Trophoblast cell (in vitro differentiated cells and primary cell): ENCODE measurements at regions not wholly inside any gene's neighbourhood (a gene's known extent, or its start where the extent isn't known, plus 50 kb on each side); places are given as distances from the start of the nearest gene placed in this dataset.
"Not testable (repeated sequence)": the region's sequence is repeated elsewhere in the genome, so short reads cannot be mapped to it uniquely, and the experiment has no call there.

Source experiments
- DNase-seq, 2 donors: peaks; one replicate each; pipeline ENCODE4 v3.0.0-alpha.2; 2016
- H2AFZ ChIP-seq: 2 replicates; pipeline ENCODE4 v1.6.1; 2013; ENCODE audit warnings: low read length, moderate library complexity, mild to moderate bottlenecking; ENCODE audit not compliant: insufficient read depth, poor library complexity
- H2AK5ac ChIP-seq: 2 replicates; pipeline ENCODE4 v1.6.1; 2013; ENCODE audit warnings: mild to moderate bottlenecking, low read length
- H2BK120ac ChIP-seq: 2 replicates; pipeline ENCODE4 v1.6.1; 2013; ENCODE audit warnings: low read length, mild to moderate bottlenecking, moderate library complexity; ENCODE audit not compliant: insufficient read depth, poor library complexity
- H2BK12ac ChIP-seq: 2 replicates; pipeline ENCODE4 v1.6.1; 2013; ENCODE audit warnings: mild to moderate bottlenecking, low read length, moderate library complexity
- H2BK5ac ChIP-seq: 2 replicates; pipeline ENCODE4 v1.6.1; 2013; ENCODE audit warnings: low read length, low read depth, moderate library complexity, mild to moderate bottlenecking; ENCODE audit not compliant: poor library complexity
- H3K14ac ChIP-seq: 2 replicates; pipeline ENCODE4 v1.6.1; 2013; ENCODE audit warnings: mild to moderate bottlenecking, low read length
- H3K18ac ChIP-seq: 2 replicates; pipeline ENCODE4 v1.6.1; 2013; ENCODE audit warnings: mild to moderate bottlenecking, low read length
- H3K23ac ChIP-seq: 2 replicates; pipeline ENCODE4 v1.6.1; 2013; ENCODE audit warnings: low read length
- H3K27ac ChIP-seq: 2 replicates; pipeline ENCODE4 v1.5.1; 2013; ENCODE audit warnings: low read depth, mild to moderate bottlenecking, inconsistent platforms, low read length, moderate library complexity
- H3K27me3 ChIP-seq: 2 replicates; pipeline ENCODE4 v1.6.1; 2013; ENCODE audit warnings: inconsistent platforms, mild to moderate bottlenecking, low read length, moderate library complexity; ENCODE audit not compliant: insufficient read depth
- H3K36me3 ChIP-seq, 2 experiments: 1 replicate in 1 of 2; 2 replicates in 1 of 2; pipeline ENCODE4 v1.6.1; 2013; ENCODE audit warnings: low read length in 2 of 2, mild to moderate bottlenecking in 2 of 2, moderate library complexity in 1 of 2; ENCODE audit not compliant: insufficient read depth in 2 of 2, control insufficient read depth in 1 of 2
- H3K4ac ChIP-seq: 2 replicates; pipeline ENCODE4 v1.6.1; 2013; ENCODE audit warnings: low read depth, mild to moderate bottlenecking, low read length, moderate library complexity
- H3K4me1 ChIP-seq, 2 experiments: 1 replicate in 1 of 2; 2 replicates in 1 of 2; pipeline ENCODE4 v1.6.1; 2013; ENCODE audit warnings: low read length in 2 of 2, mild to moderate bottlenecking in 2 of 2, moderate library complexity in 1 of 2; ENCODE audit not compliant: insufficient read depth in 2 of 2, control insufficient read depth in 1 of 2
- H3K4me2 ChIP-seq: 2 replicates; pipeline ENCODE4 v1.6.1; 2013; ENCODE audit warnings: inconsistent platforms, mild to moderate bottlenecking, low read length, moderate library complexity
- H3K4me3 ChIP-seq: 2 replicates; pipeline ENCODE4 v1.5.1; 2013; ENCODE audit warnings: mild to moderate bottlenecking, low read depth, low read length, inconsistent platforms
- H3K79me1 ChIP-seq: one replicate; pipeline ENCODE4 v1.6.1; 2013; ENCODE audit warnings: low read length
- H3K79me2 ChIP-seq: 2 replicates; pipeline ENCODE4 v1.6.1; 2013; ENCODE audit warnings: low read length, mild to moderate bottlenecking; ENCODE audit not compliant: control insufficient read depth, insufficient read depth, poor library complexity
- H3K9ac ChIP-seq: 2 replicates; pipeline ENCODE4 v1.6.1; 2013; ENCODE audit warnings: mild to moderate bottlenecking, low read length
- H3K9me3 ChIP-seq: 2 replicates; pipeline ENCODE4 v1.6.1; 2013; ENCODE audit warnings: low read depth, mild to moderate bottlenecking, control low read depth, inconsistent platforms, low read length; ENCODE audit not compliant: insufficient read depth
- H4K12ac ChIP-seq: 2 replicates; pipeline ENCODE4 v1.6.1; 2013; ENCODE audit warnings: low read depth, mild to moderate bottlenecking, low read length, moderate library complexity
- H4K8ac ChIP-seq: 2 replicates; pipeline ENCODE4 v1.6.1; 2013; ENCODE audit warnings: low read depth, mild to moderate bottlenecking, low read length, moderate library complexity
- H4K91ac ChIP-seq: one replicate; pipeline ENCODE4 v1.6.1; 2013; ENCODE audit warnings: low read depth, mild to moderate bottlenecking, low read length, moderate library complexity
- WGBS: extraction: QIAGEN DNeasy Blood & Tissue Kit; methylation state at CpG from one replicate; pipeline ENCODE4 v1.1.7; 2013; ENCODE audit warnings: missing lambda C conversion rate; ENCODE audit not compliant: insufficient read length, insufficient coverage; ENCODE audit errors: extremely low coverage; 5-methylcytosine and 5-hydroxymethylcytosine counted together

DNA sequence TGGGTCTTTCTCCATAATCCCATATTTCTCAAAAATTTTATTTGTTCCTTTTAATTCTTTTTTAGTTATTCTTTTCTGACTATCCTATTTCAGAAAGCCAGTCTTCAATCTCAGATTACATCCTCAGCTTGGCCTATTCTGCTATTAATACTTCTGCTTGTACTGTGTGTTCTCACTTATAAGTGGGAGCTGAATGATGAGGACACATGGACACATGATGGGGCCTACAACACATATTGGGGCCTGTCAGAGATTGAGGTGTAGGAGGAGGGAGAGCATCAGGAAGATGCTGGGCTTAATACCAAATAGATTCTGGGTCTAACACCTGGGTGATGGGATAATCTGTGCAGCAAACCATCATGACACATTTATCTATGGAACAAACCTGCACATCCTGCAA is 82.3 kb downstream of the MAGEE1 start:
- no peak for DNase-seq
- H3K9me3 ChIP-seq: no peaks in the 10 kb centered on the region

DNA sequence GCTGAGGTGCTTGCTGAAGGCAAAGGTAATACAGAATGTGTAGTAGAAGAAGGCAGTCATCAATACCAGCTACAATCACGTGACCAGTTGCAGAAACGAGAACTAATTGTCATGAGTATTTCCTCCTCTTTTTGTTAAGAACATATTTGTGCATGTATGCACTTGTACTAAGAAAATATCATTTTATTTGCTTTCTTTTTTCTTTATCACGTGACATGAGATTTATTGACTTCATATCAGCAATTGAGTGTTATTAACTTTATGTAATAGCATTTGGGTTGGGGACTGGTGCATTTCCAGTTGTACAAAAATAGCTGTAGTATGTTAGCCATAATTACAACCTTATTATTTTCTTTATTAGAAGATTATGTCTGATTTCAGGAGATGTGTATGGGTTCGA is 90.0 kb downstream of the MAGEE1 start:
- DNase-seq: no peak
- WGBS: no CpG with 5 or more reads among the region's 4 CpGs

More for the DNA sequence above, 82.3 kb downstream of the MAGEE1 start:
- H3K36me3 ChIP-seq: no peaks in the 10 kb centered on the region
- H3K4me1 ChIP-seq: no peaks in the 10 kb centered on the region
- no peak overlapping the region for H3K18ac ChIP-seq
- no peak overlapping the region for H4K12ac ChIP-seq
- H2BK120ac ChIP-seq: no peak overlapping the region
- H3K27me3 ChIP-seq: no peaks in the 10 kb centered on the region
- no peak overlapping the region for H3K27ac ChIP-seq
- H3K4me3 ChIP-seq: no peak overlapping the region
- H3K4me2 ChIP-seq: no peak overlapping the region
- no peak overlapping the region for H3K14ac ChIP-seq
- H4K91ac ChIP-seq: no peak overlapping the region
- H2BK12ac ChIP-seq: no peak overlapping the region
- H2BK5ac ChIP-seq: no peak overlapping the region
- H2AFZ ChIP-seq: no peak overlapping the region
- no peak overlapping the region for H3K23ac ChIP-seq
- H3K79me2 ChIP-seq: no peaks in the 10 kb centered on the region
- H3K9ac ChIP-seq: no peak overlapping the region
- H3K4ac ChIP-seq: no peak overlapping the region
- H3K79me1 ChIP-seq: no peaks in the 10 kb centered on the region
- H4K8ac ChIP-seq: no peak overlapping the region
- no peak overlapping the region for H2AK5ac ChIP-seq

DNA sequence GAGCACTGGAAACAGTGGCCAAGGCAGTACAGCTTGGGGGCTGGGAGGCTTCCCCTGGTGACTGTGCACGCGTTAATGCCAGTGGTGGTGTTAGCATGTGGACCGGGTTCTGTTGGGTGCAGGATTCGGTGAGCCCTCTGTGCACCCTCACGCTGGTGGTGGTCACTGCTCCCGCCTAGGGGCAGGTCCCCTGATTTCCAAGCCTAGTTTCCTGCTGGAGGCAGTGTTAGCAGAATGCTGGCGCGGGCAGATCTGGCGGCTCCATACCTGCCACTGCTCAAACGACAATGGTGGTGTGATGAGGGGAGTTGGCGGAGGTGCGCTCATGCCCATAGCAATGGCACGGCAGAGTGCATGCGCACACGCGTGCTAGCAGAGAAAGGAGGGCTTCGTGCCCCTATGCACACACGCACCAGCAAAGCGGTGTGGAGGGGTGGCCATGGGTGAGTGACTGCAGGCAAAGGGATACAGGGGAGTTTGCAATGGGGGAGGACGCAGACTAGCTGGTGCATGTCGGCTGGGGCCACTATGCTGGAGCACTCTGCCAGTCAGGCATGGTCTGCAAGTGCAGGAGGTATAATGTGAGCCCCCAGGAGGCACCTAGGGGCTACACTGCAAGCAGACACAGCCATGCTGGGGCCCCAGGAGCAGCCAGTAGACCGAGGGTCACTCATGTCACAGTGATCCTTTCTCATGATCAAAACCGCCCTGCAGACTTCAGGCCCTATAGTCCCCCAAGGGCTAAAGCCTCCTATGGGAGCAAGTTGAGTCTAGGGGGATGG is 93.0 kb downstream of the MAGEE1 start:
- Histone ChIP-seq H3K27me3 (no peaks in the 10 kb centered on the region), H2AFZ (no peak overlapping the region), H3K18ac (no peak overlapping the region), H3K4ac (no peak overlapping the region), H3K36me3 (no peaks in the 10 kb centered on the region), H2BK5ac (no peak overlapping the region), H2BK120ac (no peak overlapping the region), H2BK12ac (no peak overlapping the region), H4K12ac (no peak overlapping the region), H4K91ac (no peak overlapping the region), H3K27ac (no peak overlapping the region), H3K79me1 (no peaks in the 10 kb centered on the region), H3K14ac (no peak overlapping the region), H3K9me3 (no peaks in the 10 kb centered on the region), H3K9ac (no peak overlapping the region), H2AK5ac (no peak overlapping the region), H4K8ac (no peak overlapping the region), H3K4me1 (no peaks in the 10 kb centered on the region), H3K79me2 (no peaks in the 10 kb centered on the region), H3K23ac (no peak overlapping the region), H3K4me2 (no peak overlapping the region), H3K4me3 (no peak overlapping the region)
- no CpG with 5 or more reads among the region's 23 CpGs for WGBS
- DNase-seq: no peak

More for the DNA sequence above, 90.0 kb downstream of the MAGEE1 start:
- no peak overlapping the region for H4K12ac ChIP-seq
- H3K14ac ChIP-seq: no peak overlapping the region
- no peaks in the 10 kb centered on the region for H3K36me3 ChIP-seq
- H2BK120ac ChIP-seq: no peak overlapping the region
- H2BK5ac ChIP-seq: no peak overlapping the region
- H3K4me2 ChIP-seq: no peak overlapping the region
- no peak overlapping the region for H3K9ac ChIP-seq
- no peak overlapping the region for H4K8ac ChIP-seq
- H3K27ac ChIP-seq: no peak overlapping the region
- H3K4ac ChIP-seq: no peak overlapping the region
- H2BK12ac ChIP-seq: no peak overlapping the region
- no peaks in the 10 kb centered on the region for H3K79me1 ChIP-seq
- no peak overlapping the region for H3K18ac ChIP-seq
- no peak overlapping the region for H4K91ac ChIP-seq
- H2AFZ ChIP-seq: no peak overlapping the region
- no peak overlapping the region for H2AK5ac ChIP-seq
- H3K9me3 ChIP-seq: no peaks in the 10 kb centered on the region
- no peak overlapping the region for H3K23ac ChIP-seq
- H3K27me3 ChIP-seq: no peaks in the 10 kb centered on the region
- no peaks in the 10 kb centered on the region for H3K79me2 ChIP-seq
- H3K4me1 ChIP-seq: no peaks in the 10 kb centered on the region
- H3K4me3 ChIP-seq: no peak overlapping the region

DNA sequence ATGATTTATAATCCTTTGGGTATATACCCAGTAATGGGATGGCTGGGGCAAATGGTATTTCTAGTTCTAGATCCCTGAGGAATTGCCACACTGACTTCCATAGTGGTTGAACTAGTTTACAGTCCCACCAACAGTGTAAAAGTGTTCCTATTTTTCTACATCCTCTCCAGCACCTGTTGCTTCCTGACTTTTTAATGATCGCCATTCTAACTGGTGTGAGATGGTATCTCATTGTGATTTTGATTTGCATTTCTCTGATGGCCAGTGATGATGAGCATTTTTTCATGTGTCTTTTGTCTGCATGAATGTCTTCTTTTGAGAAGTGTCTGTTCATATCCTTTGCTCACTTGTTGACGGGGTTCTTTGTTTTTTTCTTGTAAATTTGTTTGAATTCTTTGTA is 108.2 kb downstream of the MAGEE1 start:
- not testable (repeated sequence) for H3K18ac ChIP-seq, H3K4me3 ChIP-seq, H2BK5ac ChIP-seq, H3K36me3 ChIP-seq, H3K4ac ChIP-seq, H3K79me2 ChIP-seq, H4K8ac ChIP-seq, H4K91ac ChIP-seq, H2BK120ac ChIP-seq, H3K9me3 ChIP-seq, H3K27me3 ChIP-seq, H2BK12ac ChIP-seq, H3K27ac ChIP-seq, DNase-seq, H3K4me2 ChIP-seq, H3K14ac ChIP-seq, H3K23ac ChIP-seq, H4K12ac ChIP-seq, H3K4me1 ChIP-seq, H3K9ac ChIP-seq, H2AK5ac ChIP-seq, H3K79me1 ChIP-seq, H2AFZ ChIP-seq
- WGBS: no CpG with 5 or more reads among the region's 2 CpGs
